ENCODE measurements at regions not wholly inside any gene's neighbourhood (a gene's known extent, or its start where the extent isn't known, plus 50 kb on each side); places are given as distances from the start of the nearest gene placed in this dataset.

- no peak for TF ChIP-seq POLR2AphosphoS5 (IDR thresholded peaks at IDR 0.05; ENCODE audit: low read depth)
- TF ChIP-seq GABPA (IDR thresholded peaks at IDR 0.05; ENCODE audit: low read depth), result no peak
These were observed 384.9 kb downstream of the NFIB start for GRCh38 chr9:13929013-13929412.
